ENCODE measurements at regions not wholly inside any gene's neighbourhood (a gene's known extent, or its start where the extent isn't known, plus 50 kb on each side); places are given as distances from the start of the nearest gene placed in this dataset.

DNA sequence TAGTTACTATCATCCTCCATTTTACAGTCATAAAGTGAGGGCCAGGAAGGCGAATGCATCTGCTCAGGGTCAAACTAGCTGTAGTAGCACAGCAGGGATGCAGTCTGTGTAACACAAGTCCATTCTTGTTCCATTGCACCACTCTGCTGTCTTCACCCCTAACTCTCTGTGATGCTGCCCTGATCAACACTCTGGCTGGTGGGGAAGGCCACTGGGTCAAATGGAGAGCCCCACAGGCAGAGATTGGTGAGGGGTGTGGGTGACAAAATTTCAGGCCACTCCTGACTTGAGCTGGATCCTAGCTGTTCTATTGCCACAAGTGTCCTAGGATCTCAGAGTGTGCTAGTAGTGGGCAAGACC is 136.5 kb downstream of the PJA1 start:
- dilution Hi-C loops (cut with MboI; ENCODE audit: extremely low pct_ligation_motif_present, low sequenced_read_pairs), result no loop called here
- intact Hi-C loops (cut with micrococcal nuclease), result no loop called here
- CTCF ChIA-PET, result interaction anchor here (0.5 to 3.5 kb wide), 2 partner anchors 201 to 778 kb away, joined by 3 to 23 read pairs; partner anchors contain the start of gene EFNB1
- H3K9ac ChIP-seq (replicated peaks; ENCODE audit: extremely low read depth, insufficient read depth, low read length), result no peak overlapping the region
- H3K27me3 ChIP-seq (ENCODE audit: control insufficient read depth in 2 of 2, insufficient read depth in 2 of 2, low read length in 2 of 2), result no peaks in the 10 kb centered on the region
- no TSS peak for BruUV-seq (replicated peaks)
- peaks cover 15% of the 10 kb centered on the region for H3K4me1 ChIP-seq (ENCODE audit: control insufficient read depth, extremely low read depth, insufficient read depth, low read length)
- DNase-seq (ENCODE audit: low read depth, low spot score) (no peak), FAIRE-seq (no peak)
- H2AFZ ChIP-seq (ENCODE audit: low read depth, low read length), result no peak overlapping the region
- no peaks in the 10 kb centered on the region for H4K20me1 ChIP-seq (replicated peaks; ENCODE audit: control insufficient read depth, extremely low read depth, insufficient read depth, low read length)
- no peak overlapping the region for H3K27ac ChIP-seq (ENCODE audit: insufficient read depth, low read depth, low read length)
- H3K79me2 ChIP-seq (ENCODE audit: control insufficient read depth, insufficient read depth, low read length), result no peaks in the 10 kb centered on the region
- POLR2A ChIA-PET, result interaction anchor here (2.1 kb wide), 1 partner anchor 200 kb away, joined by 12 read pairs; the partner anchor contains the start of gene EFNB1
- no peak overlapping the region for H3K4me3 ChIP-seq (replicated peaks in 1 of 3; ENCODE audit: insufficient read depth in 1 of 3, low read depth in 1 of 3, low read length in 3 of 3)
- no peak overlapping the region for H3K4me2 ChIP-seq (ENCODE audit: insufficient read depth, low read length)
- TF ChIP-seq GATA2 (IDR thresholded peaks at IDR 0.05; ENCODE audit: insufficient read depth, insufficient read length, low read depth, low read length) (no peak), FOS (IDR thresholded peaks at IDR 0.05; ENCODE audit: borderline replicate concordance, insufficient read depth, low read length) (no peak)
- TF ChIP-seq, protein P1, sequence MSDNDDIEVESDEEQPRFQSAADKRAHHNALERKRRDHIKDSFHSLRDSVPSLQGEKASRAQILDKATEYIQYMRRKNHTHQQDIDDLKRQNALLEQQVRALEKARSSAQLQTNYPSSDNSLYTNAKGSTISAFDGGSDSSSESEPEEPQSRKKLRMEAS (IDR thresholded peaks at IDR 0.05; ENCODE audit: insufficient read depth, insufficient read length), result no peak
- H3K9me1 ChIP-seq (replicated peaks; ENCODE audit: control insufficient read depth, extremely low read depth, insufficient read depth, low read length), result no peaks in the 10 kb centered on the region
- H3K9me3 ChIP-seq (replicated peaks; ENCODE audit: control insufficient read depth, insufficient read depth, low read length), result no peaks in the 10 kb centered on the region
- no peaks in the 10 kb centered on the region for H3K36me3 ChIP-seq (ENCODE audit: control insufficient read depth in 2 of 2, extremely low read depth in 1 of 2, insufficient read depth in 2 of 2, low read length in 2 of 2)

DNA sequence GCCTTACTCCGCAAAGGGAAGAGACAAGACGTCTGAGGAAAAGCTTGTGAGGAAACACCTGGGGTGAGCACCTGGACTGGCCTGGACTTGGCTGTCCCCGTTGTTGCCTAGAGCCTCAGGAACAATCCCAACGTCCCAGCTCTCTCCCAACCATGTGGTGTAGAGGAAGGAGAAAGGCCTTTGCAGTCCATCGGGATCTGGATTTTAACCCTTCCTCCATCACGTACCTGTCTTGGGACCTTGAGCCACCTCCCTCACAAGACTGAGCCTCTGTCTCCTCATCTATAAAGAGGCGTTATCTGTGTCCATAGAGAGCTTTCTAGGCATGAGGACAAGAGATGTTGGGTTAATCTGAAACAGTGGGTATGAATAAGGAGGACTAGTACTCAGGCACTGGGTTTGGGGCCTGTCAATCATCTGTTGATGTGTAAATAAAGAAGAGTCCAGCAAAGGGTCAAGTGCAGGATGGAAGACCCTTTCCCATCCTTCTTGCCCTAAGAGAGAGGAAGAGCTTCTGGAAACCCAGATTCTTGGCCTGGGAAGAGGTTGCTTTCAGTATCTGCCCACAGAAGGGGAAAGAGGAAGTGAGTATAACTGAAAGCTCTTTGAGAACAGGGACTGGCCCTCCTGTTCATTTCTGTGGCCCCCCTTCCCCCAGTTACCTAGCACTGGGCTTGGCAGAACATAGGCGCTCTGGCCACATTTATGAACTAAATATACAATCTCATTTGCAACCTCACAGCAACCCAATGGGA is 137.1 kb downstream of the PJA1 start:
- Histone ChIP-seq H2AFZ (ENCODE audit: low read depth, low read length) (no peak overlapping the region), H3K4me1 (ENCODE audit: control insufficient read depth, extremely low read depth, insufficient read depth, low read length) (peaks cover 15% of the 10 kb centered on the region), H3K36me3 (ENCODE audit: control insufficient read depth in 2 of 2, extremely low read depth in 1 of 2, insufficient read depth in 2 of 2, low read length in 2 of 2) (no peaks in the 10 kb centered on the region), H3K4me2 (ENCODE audit: insufficient read depth, low read length) (no peak overlapping the region), H3K9me1 (replicated peaks; ENCODE audit: control insufficient read depth, extremely low read depth, insufficient read depth, low read length) (no peaks in the 10 kb centered on the region), H3K27me3 (ENCODE audit: control insufficient read depth in 2 of 2, insufficient read depth in 2 of 2, low read length in 2 of 2) (no peaks in the 10 kb centered on the region), H3K9ac (replicated peaks; ENCODE audit: extremely low read depth, insufficient read depth, low read length) (no peak overlapping the region), H3K4me3 (replicated peaks in 1 of 3; ENCODE audit: insufficient read depth in 1 of 3, low read depth in 1 of 3, low read length in 3 of 3) (no peak overlapping the region), H3K27ac (ENCODE audit: insufficient read depth, low read depth, low read length) (peak overlapping the region; percentile 26), H4K20me1 (replicated peaks; ENCODE audit: control insufficient read depth, extremely low read depth, insufficient read depth, low read length) (no peaks in the 10 kb centered on the region), H3K9me3 (replicated peaks; ENCODE audit: control insufficient read depth, insufficient read depth, low read length) (no peaks in the 10 kb centered on the region), H3K79me2 (ENCODE audit: control insufficient read depth, insufficient read depth, low read length) (no peaks in the 10 kb centered on the region)
- ChIA-PET POLR2A (interaction anchor here (2.1 kb wide), 1 partner anchor 199 kb away, joined by 12 read pairs; the partner anchor contains the start of gene EFNB1), CTCF (interaction anchor here (0.5 to 3.5 kb wide), 2 partner anchors 200 to 777 kb away, joined by 3 to 23 read pairs; partner anchors contain the start of gene EFNB1)
- BruUV-seq (replicated peaks), result no TSS peak
- DNase-seq (ENCODE audit: low read depth, low spot score) (no peak), FAIRE-seq (peak; percentile 72)
- dilution Hi-C loops (cut with MboI; ENCODE audit: extremely low pct_ligation_motif_present, low sequenced_read_pairs) (no loop called here), intact Hi-C loops (cut with micrococcal nuclease) (no loop called here)
- TF ChIP-seq GATA2 (IDR thresholded peaks at IDR 0.05; ENCODE audit: insufficient read depth, insufficient read length, low read depth, low read length), result no peak
- TF ChIP-seq, protein P1 (IDR thresholded peaks at IDR 0.05; ENCODE audit: insufficient read depth, insufficient read length), result no peak
- TF ChIP-seq EZH2 (IDR thresholded peaks at IDR 0.05; ENCODE audit: borderline replicate concordance, low read depth, low read length, severe bottlenecking), result no peak
- no peak for TF ChIP-seq JUN (IDR thresholded peaks at IDR 0.05; ENCODE audit: borderline replicate concordance, insufficient read depth, insufficient read length, low read depth)
- TF ChIP-seq POLR2A (IDR thresholded peaks at IDR 0.05; ENCODE audit: low read depth, low read length), result no peak
- TF ChIP-seq POLR2AphosphoS5 (IDR thresholded peaks at IDR 0.05; ENCODE audit: insufficient read depth, low read depth, low read length), result no peak
- TF ChIP-seq, protein P2, sequence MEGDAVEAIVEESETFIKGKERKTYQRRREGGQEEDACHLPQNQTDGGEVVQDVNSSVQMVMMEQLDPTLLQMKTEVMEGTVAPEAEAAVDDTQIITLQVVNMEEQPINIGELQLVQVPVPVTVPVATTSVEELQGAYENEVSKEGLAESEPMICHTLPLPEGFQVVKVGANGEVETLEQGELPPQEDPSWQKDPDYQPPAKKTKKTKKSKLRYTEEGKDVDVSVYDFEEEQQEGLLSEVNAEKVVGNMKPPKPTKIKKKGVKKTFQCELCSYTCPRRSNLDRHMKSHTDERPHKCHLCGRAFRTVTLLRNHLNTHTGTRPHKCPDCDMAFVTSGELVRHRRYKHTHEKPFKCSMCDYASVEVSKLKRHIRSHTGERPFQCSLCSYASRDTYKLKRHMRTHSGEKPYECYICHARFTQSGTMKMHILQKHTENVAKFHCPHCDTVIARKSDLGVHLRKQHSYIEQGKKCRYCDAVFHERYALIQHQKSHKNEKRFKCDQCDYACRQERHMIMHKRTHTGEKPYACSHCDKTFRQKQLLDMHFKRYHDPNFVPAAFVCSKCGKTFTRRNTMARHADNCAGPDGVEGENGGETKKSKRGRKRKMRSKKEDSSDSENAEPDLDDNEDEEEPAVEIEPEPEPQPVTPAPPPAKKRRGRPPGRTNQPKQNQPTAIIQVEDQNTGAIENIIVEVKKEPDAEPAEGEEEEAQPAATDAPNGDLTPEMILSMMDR (IDR thresholded peaks at IDR 0.05; ENCODE audit: extremely low read depth in 1 of 2, insufficient read depth in 1 of 2, low read depth in 1 of 2, low read length in 2 of 2), result no peak
- no peak for TF ChIP-seq FOS (IDR thresholded peaks at IDR 0.05; ENCODE audit: borderline replicate concordance, insufficient read depth, low read length)
- no peak for TF ChIP-seq MYC (IDR thresholded peaks at IDR 0.05; ENCODE audit: low read depth, low read length)

All from endothelial cell of umbilical vein (primary cell).